AML-193 (cell line): ENCODE measurements at regions not wholly inside any gene's neighbourhood (a gene's known extent, or its start where the extent isn't known, plus 50 kb on each side); places are given as distances from the start of the nearest gene placed in this dataset.

Experiments used
- DNase-seq, 2 experiments: peaks; one replicate each; lab custom pipeline; 2025; lab: John Stamatoyannopoulos, UW

GRCh38 chr22:47927648-47928210 is 1165.3 kb downstream of the TBC1D22A start:
- no peak for DNase-seq

GRCh38 chr22:47923011-47923427 is 1160.6 kb downstream of the TBC1D22A start:
- DNase-seq, result no peak

- no peak for DNase-seq
Observed at GRCh38 chr22:47921906-47922305, 1159.5 kb downstream of the TBC1D22A start.

DNA sequence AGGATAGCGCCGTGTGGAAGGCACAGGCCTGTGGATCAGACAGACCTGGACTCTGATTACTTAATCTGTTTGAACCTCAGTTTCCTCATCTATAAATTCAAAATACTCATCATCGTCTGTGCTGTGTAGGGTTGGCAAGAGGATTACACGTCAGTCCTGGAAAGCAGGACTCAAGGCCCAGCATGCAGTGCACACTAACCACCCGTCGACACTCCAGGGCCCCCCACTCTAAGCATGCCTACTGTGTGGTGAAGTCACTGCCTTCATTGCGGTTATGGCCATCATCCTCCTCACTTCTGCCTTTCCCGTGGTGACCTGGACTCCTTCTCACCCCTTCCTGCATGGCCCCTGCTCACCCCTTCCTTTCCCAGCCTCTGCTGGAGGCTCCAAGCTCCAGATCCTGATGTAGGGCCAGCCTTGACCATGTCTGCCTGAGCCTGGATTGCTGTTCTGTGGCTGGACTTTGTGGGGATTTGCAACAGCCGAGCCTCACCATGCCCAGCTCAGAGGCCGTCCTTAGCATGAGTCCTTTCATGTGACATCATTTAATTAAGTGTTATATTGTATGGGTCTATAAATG is 1158.0 kb downstream of the TBC1D22A start:
- DNase-seq, result no peak

GRCh38 chr22:47919893-47920292 is 1157.4 kb downstream of the TBC1D22A start:
- no peak for DNase-seq

DNA sequence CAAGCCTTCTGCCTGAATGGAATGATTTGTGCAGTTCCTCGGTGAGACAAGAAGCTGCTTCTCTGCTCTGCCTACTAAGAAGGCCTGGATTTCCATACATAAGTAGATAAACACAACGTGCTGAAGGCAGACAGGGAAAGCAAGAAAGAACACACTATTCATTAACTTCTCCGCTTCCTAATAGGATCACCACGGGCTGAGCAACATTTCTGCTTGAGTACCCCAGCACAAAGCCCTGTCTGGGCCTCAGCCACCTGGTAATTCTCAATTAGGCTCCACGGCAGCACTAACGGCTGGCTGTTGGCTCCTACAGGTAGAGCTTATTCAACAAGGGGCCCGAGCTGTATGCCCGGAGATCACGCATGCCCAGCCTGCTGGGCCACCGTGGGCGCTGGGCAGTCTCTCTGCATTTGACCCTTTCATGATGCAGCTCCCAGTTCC is 1156.6 kb downstream of the TBC1D22A start:
- no peak for DNase-seq

GRCh38 chr22:47918276-47918921 is 1155.9 kb downstream of the TBC1D22A start:
- DNase-seq, result no peak

DNA sequence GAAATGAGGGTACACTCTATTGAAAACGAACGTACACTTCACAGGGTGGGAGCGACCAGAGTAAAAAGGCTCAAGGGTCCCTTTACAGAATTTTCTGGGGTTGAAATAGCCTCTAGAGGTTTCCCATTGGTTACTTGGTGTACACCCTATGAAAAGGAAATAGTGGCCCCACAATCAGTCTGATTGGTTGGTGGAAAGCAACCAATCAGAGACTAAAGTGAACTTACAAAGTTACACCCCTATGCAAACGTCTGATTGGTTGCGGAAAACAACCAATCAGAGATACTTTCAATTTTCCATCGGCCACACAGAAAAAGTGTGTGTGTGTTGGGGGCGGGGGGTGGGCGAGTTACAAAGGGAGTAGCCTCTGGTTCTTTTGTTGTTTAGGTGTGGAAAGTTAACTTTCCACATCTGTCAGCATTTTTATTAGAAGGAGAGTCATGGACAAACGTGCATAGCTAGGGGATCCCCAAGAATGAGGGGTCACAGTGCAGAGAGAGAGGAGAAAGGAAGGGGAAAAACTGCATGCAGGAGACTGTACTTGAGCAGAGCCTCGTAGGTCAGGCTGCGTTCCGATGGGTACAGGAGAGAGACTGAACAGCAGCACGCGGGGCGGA is 1152.1 kb downstream of the TBC1D22A start:
- no peak for DNase-seq

GRCh38 chr22:47902646-47903180 is 1140.3 kb downstream of the TBC1D22A start:
- no peak for DNase-seq

DNA sequence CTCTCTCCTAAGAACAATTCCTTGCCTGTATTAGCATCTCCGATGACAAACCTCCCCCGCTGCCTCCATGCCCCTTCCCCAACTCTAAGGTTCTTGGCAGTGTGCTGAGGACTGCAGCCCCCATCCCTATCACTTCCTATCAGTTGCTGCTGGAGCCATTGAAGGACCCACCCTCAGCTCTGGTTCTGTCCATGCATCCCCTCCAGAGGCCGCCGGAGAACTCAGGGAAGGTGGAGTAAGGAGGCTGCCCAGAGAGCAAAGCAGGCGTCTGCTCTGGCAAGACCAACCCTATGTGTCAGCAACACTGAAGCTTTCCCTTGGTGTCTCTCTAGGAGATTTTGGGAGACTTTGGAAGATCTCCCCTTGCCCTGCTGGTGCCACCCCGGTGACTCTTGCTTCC is 1139.5 kb downstream of the TBC1D22A start:
- DNase-seq, result no peak

DNA sequence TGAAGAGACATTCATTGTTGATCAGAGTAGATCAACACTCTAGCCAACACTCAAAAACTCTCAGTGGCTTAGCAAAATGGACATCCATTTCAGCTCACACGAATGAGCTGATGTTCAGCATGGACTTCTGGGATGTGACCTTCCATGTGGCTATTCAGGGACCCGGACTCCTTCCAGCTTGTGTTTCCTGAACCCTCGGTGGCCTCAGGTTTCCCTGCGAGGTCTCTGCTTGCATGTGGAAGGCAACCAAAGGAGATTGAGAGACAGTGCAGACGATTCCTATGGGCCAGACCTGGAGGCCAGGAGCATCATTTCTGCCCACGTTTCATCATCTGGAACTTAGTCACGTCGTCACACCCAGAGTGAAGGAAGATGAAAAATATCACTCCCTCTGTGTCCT is 1137.4 kb downstream of the TBC1D22A start:
- no peak for DNase-seq

- DNase-seq, result no peak
Observed at GRCh38 chr22:47898946-47899345, 1136.5 kb downstream of the TBC1D22A start.

DNA sequence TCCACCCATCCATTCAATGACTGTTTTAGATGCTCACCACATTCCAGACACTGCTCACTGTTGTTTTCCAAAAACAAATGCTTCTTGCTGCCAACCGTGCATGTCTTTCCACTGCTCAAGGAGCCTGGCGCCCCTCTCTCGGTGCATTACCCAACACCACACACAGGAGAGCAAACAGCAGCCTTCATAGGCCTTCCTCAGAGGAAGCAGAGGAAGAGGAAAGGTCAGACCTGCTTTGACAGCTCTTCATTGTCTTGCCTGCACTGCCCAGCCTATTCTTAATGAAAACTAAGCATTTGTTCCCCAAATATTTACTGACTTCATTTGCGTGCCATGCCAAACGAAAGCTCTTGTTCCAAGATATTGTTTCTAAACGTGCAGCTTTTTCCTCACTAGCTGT is 1129.2 kb downstream of the TBC1D22A start:
- no peak for DNase-seq

DNA sequence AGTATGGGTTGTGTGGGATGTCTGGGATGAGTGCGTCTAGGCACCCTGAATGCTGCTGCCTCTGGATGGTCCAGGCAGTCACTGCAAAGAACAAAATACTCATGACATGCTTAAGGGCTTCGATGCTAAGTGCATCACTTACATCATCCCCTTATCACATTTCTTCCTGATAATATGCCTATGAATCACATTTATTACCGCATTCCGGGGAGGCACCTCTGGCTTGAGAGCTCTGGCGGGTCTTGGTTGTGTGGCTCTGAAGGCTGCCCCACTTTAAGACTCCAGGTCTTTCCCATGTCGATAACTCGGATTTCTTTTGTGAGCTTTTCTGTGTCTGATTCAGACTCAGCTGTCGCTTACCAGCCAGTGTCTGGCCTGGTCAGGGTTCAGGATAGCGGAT is 1126.4 kb downstream of the TBC1D22A start:
- no peak for DNase-seq

GRCh38 chr22:47884775-47885174 is 1122.3 kb downstream of the TBC1D22A start:
- no peak for DNase-seq

DNA sequence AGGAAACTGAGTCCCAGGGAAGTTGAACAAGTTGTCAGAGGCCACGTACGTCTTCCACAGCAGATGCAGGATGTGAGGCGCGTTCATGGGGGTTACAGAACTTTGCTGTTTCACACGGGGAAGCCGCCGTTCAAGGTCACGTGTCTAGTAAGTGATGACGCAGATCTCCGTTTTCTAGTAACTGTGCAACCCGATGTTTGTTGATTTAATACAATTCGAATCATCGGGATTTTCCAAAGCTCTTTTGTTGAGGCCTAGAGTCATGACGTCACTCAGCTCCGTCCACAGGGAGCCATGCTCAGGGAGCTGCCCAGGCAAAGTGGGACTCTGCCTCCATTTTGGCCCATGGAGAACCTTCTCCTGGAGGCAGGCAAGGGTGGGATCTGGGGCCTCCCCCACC is 1121.8 kb downstream of the TBC1D22A start:
- no peak for DNase-seq

DNA sequence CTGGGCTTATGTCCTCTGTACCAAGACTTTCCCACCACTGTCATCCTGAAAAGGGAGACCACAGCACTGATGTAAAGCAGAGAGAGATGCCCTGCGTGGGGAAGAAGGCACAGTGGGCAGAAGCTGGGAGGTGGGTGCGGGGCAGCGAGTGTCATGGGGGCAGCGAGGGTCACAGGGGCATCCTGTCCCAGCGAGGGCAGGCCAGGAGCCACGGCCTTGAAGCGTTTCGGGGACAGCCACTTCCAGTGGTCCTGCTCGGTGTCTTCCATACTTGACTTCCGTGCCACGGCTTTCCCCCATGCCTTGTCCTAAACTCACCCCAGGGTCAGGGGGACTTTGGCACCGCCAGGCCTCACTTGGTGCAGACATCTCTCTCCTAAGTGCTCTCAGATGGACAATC is 1121.3 kb downstream of the TBC1D22A start:
- no peak for DNase-seq

DNA sequence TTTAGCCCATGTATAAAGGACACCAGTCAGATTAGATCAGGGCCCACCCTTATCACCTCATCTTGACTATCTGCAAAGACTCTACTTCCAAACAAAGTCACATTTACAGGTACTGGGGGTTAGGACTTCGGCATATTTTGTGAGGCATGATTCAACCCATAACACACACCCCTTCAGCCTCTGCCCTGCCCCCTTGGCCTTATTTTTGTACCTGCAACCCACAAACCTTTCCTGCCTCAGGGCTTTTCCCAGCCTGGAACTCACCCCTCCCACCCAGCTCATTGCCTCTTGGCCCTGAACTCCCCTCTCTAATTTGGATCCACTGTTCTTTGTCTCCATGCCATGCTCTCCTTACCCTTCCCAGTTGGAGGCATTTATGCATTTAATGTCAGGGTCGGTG is 1116.9 kb downstream of the TBC1D22A start:
- DNase-seq, result no peak

- no peak for DNase-seq
Observed at GRCh38 chr22:47878460-47878859, 1116.0 kb downstream of the TBC1D22A start.

GRCh38 chr22:47872761-47873535 is 1110.5 kb downstream of the TBC1D22A start:
- DNase-seq, result no peak

- DNase-seq, result no peak
Observed at GRCh38 chr22:47865626-47866025, 1103.2 kb downstream of the TBC1D22A start.

DNA sequence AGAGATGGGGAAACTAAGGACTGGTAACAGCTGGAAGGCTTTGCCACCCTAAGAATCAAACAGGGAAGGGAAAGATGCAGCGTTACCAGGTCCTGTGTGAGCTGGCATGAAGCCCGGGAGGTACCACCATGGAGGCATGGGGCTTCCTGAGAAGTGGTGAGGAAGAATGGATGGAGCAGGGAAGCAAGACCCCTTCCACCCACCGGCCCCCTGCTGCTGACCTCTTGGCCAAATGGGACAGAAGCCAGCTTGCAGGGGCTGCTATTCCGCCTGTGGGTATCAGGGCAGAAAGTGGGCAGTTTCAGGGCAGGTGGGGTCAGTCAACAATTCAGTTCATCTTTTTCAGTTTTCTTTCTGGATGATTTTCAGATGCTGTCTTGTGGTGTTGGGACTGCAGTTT is 1099.9 kb downstream of the TBC1D22A start:
- DNase-seq, result no peak
